GM06990 (cell line): ENCODE measurements at regions not wholly inside any gene's neighbourhood (a gene's known extent, or its start where the extent isn't known, plus 50 kb on each side); places are given as distances from the start of the nearest gene placed in this dataset.

ENCODE experiments used
- DNase-seq: peaks from one replicate; pipeline ENCODE4 v3.0.0-alpha.2; 2011; ENCODE audit not compliant: insufficient read length; ENCODE audit errors: extremely low read depth
- H3K27me3 ChIP-seq: replicated peaks from 2 replicates; pipeline ENCODE4 v1.6.0; 2011; ENCODE audit warnings: low read length; ENCODE audit not compliant: control insufficient read depth, insufficient read depth
- H3K36me3 ChIP-seq: 2 replicates; pipeline ENCODE4 v1.5.1; 2011; ENCODE audit warnings: low read length; ENCODE audit not compliant: control insufficient read depth, insufficient read depth
- H3K4me3 ChIP-seq: replicated peaks from 2 replicates; pipeline ENCODE4 v1.5.1; 2011; ENCODE audit warnings: low read depth, mild to moderate bottlenecking, control low read depth, low read length
- CTCF ChIP-seq: IDR thresholded peaks from 2 replicates; pipeline ENCODE4 v1.5.1; 2011; ENCODE audit warnings: low read length, control low read depth, mild to moderate bottlenecking, inconsistent platforms; ENCODE audit not compliant: insufficient read depth, poor library complexity, severe bottlenecking

DNA sequence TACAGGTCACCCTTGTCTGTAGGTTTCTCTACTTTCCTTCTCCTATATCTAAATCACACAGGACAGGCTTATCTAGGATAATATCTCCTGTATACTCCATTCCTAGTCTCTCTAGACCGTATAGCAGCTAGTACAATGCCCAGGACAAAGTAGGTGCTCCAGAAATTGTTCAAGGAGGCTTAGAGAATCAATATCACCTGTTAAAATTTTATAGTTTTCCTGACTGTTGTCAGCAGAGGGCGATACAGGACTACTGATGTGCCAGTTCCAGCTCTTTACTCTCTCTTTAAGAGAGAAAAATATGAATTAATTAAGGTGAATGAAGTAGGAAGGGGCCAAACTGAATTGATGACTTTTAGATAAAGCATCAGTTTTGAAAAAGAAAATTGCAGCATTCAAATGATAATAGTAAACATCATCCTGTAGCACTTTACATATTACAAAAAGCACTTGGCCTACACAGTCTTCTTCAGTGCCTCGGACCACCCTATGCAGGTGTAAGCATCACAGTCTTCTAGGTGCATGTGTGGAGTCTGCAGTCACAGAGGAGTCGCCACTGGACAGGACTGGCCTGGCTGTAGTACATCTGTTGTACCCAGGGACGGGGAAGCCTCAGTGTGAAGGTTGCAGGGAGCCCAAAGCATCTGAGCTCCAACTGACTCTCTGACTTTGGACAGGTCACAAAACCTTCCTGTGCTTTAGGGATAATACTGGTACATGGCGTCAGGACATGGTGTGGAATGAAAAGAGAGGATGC, 61.9 kb upstream of the MAX start:
- DNase-seq: peak; percentile 26
- no peak overlapping the region for H3K4me3 ChIP-seq
- no peaks in the 10 kb centered on the region for H3K27me3 ChIP-seq
- H3K36me3 ChIP-seq: no peaks in the 10 kb centered on the region
- TF ChIP-seq CTCF: peak; percentile 70

DNA sequence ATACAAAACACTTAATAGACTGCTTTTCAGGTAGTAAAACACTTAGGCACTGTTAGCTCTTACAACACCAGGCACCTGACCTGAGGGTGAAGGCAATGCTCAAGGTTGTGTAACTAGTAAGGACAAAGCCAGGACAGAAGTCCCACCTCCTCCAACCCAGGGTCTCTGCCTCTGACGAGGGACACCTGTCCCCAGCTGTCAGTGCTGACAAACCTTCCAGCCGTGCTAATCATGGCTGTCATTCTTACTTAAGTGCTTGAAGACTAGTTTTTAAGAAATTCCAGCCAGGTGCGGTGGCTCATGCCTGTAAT, 62.5 kb upstream of the MAX start:
- H3K27me3 ChIP-seq: no peaks in the 10 kb centered on the region

DNA sequence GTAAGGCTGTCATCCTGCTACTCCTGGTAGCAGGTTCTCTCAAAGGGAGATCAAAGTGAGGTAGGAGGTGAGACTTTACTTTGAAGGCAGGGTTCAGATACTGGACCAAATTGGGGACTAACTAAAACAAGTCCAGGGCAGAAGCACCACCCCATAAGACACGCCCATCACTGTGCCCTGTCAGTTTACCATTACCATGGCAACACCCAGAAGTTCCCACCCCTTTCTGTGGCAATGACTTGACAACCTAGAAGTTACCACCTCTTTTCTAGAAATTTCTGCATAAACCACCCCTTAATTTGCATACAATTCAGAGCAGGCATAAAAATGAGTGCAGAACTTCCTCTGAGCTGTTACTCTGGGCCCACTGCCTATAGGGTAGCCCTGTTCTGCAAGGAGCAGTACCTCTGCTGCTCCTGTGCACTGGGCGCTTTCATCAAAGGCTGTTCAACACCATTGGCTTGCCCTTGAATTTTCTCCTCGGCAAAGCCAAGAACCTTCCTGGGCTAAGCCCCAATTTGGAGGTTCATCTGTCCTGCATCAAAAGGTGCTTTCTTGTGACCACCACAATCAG, 64.8 kb upstream of the MAX start:
- Histone ChIP-seq H3K27me3 (no peaks in the 10 kb centered on the region), H3K4me3 (no peak overlapping the region), H3K36me3 (no peaks in the 10 kb centered on the region)
- no peak for TF ChIP-seq CTCF
- DNase-seq: peak; percentile 22

More for the DNA sequence above, 62.5 kb upstream of the MAX start:
- TF ChIP-seq CTCF: no peak
- Histone ChIP-seq H3K4me3 (no peak overlapping the region), H3K36me3 (no peaks in the 10 kb centered on the region)
- DNase-seq: peak; percentile 20

DNA sequence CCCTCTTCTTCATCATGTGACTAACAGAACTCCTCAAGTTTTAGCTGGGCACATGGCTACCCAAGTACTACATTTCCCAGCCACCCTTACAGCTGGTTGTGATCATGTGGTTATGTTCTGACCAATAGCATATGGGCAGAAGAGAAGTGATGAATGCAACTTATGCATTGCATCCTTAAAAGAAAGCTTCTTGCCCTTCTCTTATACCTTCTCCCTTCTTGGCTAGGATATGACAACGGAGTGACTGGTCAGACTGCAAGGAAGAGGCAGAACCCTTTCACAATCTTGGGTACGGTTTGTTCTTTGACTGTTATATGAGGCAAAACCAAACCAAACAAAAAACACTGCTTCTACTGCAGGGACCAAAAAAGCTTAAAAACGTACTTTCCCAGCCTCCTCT, 66.5 kb upstream of the MAX start:
- DNase-seq: peak; percentile 28
- H3K27me3 ChIP-seq: no peaks in the 10 kb centered on the region
- H3K36me3 ChIP-seq: no peaks in the 10 kb centered on the region
- no peak for TF ChIP-seq CTCF
- H3K4me3 ChIP-seq: no peak overlapping the region

DNA sequence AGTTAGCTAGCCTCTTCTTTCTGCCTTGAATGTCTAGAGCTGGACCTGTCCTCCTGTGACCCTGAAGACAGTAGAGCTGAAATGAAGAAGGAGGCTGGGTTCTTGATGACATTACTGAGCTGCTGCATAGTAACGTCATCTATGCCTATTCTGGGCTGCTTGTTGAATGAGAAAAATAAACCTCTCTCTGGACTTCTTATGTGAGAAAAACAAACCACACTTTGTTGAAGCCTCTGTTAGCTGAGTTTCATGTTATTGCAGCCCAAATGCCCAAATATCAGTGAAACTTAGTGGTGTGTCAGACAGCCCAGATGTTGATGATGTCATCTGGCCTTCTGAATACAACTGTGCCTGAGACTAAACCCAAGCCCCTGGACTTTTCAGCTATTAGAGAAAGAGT, 67.0 kb upstream of the MAX start:
- Histone ChIP-seq H3K27me3 (no peaks in the 10 kb centered on the region), H3K36me3 (no peaks in the 10 kb centered on the region), H3K4me3 (no peak overlapping the region)
- no peak for TF ChIP-seq CTCF
- peak; percentile 78 for DNase-seq
